ENCODE measurements at regions not wholly inside any gene's neighbourhood (a gene's known extent, or its start where the extent isn't known, plus 50 kb on each side); places are given as distances from the start of the nearest gene placed in this dataset.

DNA sequence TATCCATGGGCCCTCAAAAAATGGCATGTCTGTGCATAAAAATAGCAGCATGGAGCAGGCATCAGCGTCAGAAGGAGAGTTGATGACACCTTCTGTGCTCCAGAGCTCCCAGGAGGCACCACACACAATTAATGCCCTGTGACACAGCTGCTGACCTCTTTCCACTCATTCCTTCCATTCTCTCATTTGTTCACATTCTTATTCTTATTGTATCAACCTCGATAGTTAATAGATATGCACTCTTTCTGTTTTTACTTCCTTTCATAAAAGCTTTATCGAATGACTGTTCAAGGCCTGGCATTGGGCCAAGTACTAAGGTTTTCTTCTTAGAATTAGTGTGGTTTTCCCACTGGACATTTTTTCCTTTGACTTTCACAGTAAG lies 266.0 kb upstream of the MTNR1B start:
- in situ Hi-C loops (cut with MboI; ENCODE audit: low pct_unique_long_range_greater_than_20kb, low sequenced_read_pairs), result no loop called here
- DNase-seq, result no peak

DNA sequence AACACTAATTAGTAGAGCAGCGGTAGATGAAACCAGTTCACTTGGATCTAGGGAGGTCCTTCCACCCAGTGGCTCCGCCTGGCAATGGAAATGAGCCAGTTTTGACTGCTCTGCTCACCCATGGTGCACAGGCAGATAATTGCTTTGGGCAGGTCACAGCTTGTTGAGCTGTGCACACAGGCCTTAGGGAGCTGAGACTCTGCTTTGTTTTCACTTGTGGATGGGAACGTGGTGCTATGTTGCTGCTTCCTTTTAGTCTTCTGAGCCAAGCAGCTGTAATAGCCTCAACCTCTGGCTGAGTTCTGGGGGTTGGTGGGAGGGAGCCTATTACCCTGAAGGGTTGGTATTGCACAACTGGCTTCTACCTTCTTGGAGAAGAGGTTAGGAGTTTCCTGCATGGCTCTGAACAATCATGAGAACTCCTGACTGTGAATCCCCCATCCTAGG lies 262.3 kb upstream of the MTNR1B start:
- in situ Hi-C loops (cut with MboI; ENCODE audit: low pct_unique_long_range_greater_than_20kb, low sequenced_read_pairs), result no loop called here
- DNase-seq, result no peak

DNA sequence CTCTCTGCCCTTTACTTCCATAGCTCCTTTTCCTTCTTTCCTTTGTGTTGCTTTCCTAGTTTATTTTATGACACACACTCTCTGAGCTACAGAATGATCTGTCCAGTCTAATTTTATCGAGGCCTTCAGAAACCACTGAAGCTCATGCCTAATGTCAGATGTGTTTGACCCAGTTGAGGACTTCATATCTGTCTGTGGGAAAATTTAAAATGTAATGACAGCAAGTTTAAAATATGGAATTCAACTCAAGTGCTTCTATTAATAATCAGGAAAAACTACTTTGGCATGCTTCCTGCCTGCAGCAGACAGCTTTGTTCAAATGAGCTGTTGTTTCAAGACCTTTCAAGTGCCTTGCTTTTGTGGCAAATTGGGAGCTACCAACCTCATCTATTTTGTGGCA lies 261.8 kb upstream of the MTNR1B start:
- in situ Hi-C loops (cut with MboI; ENCODE audit: low pct_unique_long_range_greater_than_20kb, low sequenced_read_pairs), result no loop called here
- DNase-seq, result no peak

DNA sequence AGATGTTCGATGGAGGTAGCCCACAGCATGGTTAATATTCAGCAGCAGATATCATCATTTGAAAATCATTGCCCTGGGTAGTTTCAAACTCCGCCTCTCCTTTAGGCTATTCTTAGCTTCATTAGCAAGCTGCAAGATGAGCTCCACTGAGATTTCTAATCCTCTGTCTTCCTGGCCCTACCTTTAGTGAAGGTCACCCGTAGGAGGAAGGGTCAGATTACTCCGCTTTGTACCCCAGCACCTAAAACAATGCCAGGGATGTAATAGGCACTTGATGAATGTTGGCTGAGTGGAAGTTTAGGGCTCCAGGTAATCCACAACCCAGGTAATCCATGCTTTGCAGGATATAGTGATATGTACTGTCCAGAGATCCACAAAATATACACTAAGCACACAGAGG lies 260.1 kb upstream of the MTNR1B start:
- in situ Hi-C loops (cut with MboI; ENCODE audit: low pct_unique_long_range_greater_than_20kb, low sequenced_read_pairs), result no loop called here
- DNase-seq, result no peak

DNA sequence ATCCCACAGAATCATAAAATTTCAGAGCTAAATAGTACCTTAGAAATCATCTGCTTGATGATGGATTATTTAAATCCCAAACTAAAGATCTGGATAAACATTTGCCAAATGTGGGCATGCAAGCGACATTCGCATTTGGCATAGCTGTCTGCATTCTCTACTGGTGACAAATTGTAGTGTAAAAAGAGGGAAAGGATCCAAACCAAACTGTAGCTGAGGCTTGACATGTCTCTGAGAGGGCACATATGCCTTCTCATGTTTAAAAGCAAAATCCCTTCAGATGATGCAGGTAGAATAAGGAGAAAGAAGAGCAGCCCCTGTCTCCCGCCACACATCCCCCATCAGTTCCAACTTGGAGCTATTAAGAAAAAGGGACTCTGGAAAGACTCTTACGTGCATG lies 257.5 kb upstream of the MTNR1B start:
- no peak for DNase-seq
- in situ Hi-C loops (cut with MboI; ENCODE audit: low pct_unique_long_range_greater_than_20kb, low sequenced_read_pairs), result no loop called here

DNA sequence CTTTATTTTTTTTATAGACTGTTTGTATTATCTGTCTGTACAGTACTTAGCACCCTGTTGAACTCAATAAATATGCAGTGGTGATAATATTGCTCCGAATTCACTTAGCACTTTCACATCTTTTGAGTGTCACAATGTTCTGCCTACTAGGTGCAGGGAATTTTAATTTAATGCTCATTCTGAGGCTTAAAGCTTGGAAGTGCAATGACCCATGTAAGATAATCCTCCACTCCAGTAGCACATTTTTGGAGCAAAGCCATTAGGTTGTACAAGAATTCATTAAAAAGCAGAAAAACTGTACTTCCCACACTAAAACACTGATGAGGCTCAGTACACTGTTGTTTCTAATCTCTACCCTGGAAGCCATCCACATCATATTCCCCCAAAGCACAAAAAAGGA lies 255.3 kb upstream of the MTNR1B start:
- DNase-seq, result no peak
- in situ Hi-C loops (cut with MboI; ENCODE audit: low pct_unique_long_range_greater_than_20kb, low sequenced_read_pairs), result no loop called here

DNA sequence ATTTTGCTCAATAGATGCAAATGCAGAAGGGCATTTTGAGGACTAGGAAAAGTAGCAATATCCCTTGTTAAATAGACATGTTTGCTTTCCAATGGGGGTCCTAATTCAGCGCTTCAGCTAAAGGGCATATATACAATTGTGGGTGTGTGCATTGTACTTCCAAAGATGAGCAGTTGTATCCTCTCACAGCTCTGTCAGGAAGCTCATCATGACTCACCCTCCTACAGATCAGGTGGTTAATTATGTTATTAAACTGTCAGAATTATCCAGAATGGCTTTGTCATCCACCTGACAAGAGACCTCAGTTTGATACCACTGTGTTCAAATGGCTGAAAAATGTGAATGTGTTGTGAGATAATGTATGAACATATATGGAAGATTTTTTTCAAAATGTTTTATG lies 252.2 kb upstream of the MTNR1B start:
- no peak for DNase-seq
- in situ Hi-C loops (cut with MboI; ENCODE audit: low pct_unique_long_range_greater_than_20kb, low sequenced_read_pairs), result no loop called here

DNA sequence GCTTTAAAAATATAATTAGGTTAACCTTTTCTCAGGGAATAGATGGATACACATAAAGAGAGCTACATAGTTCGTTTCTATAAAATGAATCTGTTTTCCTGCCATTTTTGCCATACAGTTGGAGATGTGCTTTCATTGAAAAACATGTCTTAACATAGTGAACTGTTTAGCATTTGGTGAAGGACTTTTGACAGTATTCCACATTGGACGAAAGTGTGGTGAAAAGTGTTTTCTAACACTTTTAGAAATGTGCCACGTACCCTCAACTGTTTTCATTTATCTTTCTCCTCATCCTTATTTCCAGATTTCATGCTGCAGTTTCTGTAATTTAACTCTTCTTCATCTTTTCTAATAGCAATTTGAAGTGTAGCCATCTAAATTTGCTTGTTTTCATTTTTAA lies 249.1 kb upstream of the MTNR1B start:
- in situ Hi-C loops (cut with MboI; ENCODE audit: low pct_unique_long_range_greater_than_20kb, low sequenced_read_pairs), result no loop called here
- no peak for DNase-seq

DNA sequence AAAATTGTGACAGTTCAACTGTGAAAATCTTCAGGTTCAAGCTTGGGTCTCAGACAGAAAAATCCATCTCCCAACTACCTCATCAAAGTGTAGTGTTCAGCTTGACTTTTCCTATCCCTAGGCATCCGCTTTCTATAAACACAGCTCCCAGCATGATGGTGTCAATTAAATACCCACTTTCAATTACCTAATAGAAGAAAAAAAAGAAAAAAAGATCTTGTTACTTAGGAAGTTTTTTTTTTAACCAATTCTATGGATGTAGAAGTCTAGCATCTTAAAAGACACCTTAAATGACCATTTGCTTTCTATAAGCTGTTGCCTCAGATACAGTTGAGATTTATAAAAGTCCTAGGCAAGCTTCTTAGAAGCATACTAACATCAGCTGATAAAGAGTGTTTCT lies 244.1 kb upstream of the MTNR1B start:
- in situ Hi-C loops (cut with MboI; ENCODE audit: low pct_unique_long_range_greater_than_20kb, low sequenced_read_pairs), result no loop called here
- DNase-seq, result no peak

DNA sequence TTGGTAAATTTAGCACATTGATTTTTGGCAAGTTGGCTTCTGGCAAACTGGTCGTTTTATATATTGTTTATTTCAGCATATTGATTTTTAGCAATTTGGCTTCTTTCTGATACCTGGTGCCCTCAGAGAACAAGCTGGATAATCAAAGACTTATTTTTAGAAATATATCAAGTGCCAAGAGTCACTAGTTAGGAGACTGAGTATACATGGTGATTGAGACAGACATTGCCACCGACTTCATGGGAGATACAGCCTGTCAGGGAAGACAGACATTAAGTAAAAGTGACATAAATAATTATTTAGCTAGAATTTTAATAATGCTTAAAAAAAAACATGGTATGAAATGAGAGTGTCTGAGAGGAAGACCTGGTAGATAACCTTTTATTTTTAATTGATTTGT lies 242.3 kb upstream of the MTNR1B start:
- DNase-seq, result no peak
- in situ Hi-C loops (cut with MboI; ENCODE audit: low pct_unique_long_range_greater_than_20kb, low sequenced_read_pairs), result no loop called here

DNA sequence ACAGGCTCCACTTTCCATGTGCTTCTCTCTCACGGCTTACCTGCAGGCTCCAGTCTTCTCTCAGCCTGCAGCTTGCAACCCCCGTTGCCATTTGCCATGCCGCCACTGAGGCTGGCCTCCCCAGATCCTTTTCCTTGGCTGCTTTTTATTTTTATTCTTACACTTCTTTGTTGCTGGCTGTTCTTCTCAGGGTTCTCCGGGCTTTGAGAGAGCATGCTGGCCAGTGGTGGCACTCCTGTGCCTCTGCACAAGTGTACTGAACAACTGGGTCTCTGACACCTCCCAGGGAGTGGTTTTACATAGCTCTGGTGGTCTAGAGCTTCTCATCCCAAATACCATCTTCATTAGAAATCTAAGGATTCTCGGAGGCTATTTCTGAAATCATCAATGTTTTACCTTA lies 241.7 kb upstream of the MTNR1B start:
- DNase-seq, result no peak
- in situ Hi-C loops (cut with MboI; ENCODE audit: low pct_unique_long_range_greater_than_20kb, low sequenced_read_pairs), result no loop called here

DNA sequence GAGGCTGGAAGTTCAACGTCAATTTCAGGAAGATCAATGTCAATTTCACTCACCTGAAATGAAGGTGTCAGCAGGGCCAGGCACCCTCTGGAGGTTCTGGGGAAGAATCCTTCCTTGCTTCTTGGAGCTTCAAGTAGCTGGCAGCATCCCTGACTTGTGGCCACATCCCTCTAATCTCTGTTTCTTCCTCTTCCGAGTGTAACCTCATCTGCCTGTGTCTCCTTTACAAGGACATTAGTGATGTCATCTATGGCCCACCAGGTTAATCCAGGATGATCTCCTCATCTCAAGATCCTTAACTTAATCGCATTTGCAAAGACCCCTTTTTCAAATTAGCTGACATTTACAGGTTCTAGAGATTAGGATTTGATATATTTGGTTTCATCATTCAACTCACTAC lies 240.8 kb upstream of the MTNR1B start:
- in situ Hi-C loops (cut with MboI; ENCODE audit: low pct_unique_long_range_greater_than_20kb, low sequenced_read_pairs), result no loop called here
- DNase-seq, result no peak

DNA sequence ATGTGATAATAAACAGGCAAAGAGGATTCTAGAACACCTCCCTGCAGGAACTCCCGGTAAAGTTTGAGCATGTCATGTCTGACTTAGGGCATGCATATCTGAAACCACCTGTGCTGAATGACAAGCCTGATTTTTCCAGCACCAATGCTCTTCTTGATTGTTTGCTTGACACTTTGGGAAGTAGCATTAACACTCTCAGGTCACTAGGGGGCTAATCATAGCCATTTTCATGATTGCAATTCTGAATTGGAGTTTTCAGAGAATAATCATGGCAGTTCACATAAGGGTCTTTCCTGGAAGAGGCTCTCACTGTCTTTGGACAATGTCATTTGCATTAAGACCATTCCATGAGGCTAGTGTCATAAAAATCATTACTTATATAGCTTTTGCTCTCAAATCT lies 234.4 kb upstream of the MTNR1B start:
- in situ Hi-C loops (cut with MboI; ENCODE audit: low pct_unique_long_range_greater_than_20kb, low sequenced_read_pairs), result no loop called here
- DNase-seq, result peak; percentile 1

DNA sequence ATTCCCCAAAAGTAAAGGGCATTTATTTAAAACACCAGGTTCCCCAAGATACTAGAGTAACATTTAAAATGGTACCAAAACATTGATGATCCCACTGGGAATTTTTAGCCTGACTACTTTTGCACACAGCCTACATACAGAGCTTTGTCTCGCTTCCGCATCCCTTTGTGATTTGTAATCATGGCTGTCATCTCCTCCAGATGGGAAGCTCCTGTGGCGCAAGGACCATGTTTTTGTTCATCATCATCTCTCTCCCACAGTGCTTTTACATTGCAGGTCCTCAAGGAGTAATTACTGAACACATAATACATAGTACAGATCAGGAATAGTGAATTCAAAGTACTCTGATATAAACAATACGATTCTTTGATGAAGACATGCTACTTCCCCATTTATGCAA lies 231.2 kb upstream of the MTNR1B start:
- no peak for DNase-seq
- in situ Hi-C loops (cut with MboI; ENCODE audit: low pct_unique_long_range_greater_than_20kb, low sequenced_read_pairs), result no loop called here

DNA sequence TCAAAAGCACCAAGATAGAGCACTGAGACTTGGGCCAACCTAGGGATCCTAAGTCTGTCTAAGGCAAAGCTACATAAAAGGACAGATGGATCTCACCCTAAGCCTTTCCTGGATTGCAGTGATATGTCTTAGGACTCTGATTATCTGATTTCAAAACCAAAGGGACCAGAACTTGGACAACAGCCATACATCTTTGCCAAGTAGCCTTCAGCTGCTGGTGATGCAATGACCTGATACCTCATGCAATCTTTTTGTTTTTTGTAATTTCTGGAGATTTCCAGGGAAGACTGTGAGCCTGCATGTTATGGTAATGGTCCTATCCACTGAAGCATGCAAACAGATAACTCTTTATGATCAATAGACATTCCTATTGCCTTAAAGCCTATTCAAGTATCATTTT lies 230.4 kb upstream of the MTNR1B start:
- in situ Hi-C loops (cut with MboI; ENCODE audit: low pct_unique_long_range_greater_than_20kb, low sequenced_read_pairs), result no loop called here
- DNase-seq, result no peak

DNA sequence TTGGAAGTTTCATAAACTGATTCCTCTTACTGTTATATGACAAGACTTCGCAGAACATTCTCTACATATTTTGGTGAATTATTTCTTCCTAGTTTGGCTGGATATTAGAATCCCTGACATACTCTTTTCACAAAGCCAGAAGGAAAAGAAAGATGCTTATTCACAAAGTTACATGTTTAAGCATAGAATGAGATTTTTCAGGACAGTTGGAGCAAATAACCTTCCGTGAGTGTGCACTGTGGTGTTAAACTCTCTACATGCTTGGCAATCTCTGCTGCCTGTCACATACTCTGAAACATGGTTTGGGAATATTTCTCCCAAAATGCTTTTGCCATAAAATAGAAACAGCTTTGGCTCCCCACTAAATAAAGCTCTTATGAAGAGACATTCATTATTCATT lies 230.0 kb upstream of the MTNR1B start:
- DNase-seq, result no peak
- in situ Hi-C loops (cut with MboI; ENCODE audit: low pct_unique_long_range_greater_than_20kb, low sequenced_read_pairs), result no loop called here

DNA sequence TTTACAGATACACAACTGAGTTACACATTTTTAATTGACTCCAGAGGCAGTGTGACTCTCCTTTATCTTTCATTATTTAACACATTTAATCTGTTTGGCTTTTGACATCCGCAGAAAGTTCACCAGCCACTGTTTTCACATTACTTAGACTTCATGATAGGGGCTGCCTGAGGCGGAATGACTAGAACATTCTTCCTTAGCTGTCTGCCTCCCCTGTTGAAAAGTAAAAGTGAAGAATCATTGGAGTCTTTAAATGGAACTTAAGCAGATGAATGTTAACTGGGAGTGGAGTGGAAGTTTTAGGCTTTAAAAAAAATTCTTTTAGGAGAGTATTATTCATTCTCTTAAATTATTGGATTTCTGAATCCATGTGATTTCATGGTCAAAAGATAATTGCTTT lies 229.2 kb upstream of the MTNR1B start:
- in situ Hi-C loops (cut with MboI; ENCODE audit: low pct_unique_long_range_greater_than_20kb, low sequenced_read_pairs), result no loop called here
- no peak for DNase-seq

DNA sequence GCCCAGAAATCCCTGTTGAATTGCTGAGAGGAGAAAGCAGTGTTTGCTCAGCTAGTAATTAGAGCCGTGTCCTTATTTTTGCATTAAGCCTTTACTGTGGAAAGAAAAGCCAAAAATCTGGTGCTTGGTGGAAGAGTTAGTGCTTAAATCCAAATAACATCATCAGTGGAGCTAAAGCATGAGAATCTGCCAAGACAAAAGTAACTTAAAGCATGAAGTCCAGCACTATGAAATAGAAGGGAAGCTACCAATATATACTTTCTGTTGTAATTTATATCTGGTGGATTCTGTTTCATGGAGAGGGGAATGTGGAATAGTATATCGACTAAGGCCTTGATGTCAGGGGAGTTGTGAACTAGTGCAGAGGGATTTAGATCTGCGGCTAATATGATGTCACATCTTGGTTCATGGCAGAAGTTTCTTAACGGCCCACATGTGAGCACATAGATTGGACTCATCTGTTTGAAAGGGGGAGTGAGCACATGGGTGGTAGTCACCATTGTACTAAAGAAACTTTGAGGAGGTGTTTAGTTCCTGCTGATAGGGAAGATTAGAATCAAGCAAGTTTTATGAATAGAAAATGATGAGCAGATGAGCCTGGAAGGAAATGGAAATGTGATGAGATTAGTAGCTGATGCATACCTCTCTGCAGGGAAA lies 224.4 kb upstream of the MTNR1B start:
- no peak for DNase-seq
- in situ Hi-C loops (cut with MboI; ENCODE audit: low pct_unique_long_range_greater_than_20kb, low sequenced_read_pairs), result no loop called here

DNA sequence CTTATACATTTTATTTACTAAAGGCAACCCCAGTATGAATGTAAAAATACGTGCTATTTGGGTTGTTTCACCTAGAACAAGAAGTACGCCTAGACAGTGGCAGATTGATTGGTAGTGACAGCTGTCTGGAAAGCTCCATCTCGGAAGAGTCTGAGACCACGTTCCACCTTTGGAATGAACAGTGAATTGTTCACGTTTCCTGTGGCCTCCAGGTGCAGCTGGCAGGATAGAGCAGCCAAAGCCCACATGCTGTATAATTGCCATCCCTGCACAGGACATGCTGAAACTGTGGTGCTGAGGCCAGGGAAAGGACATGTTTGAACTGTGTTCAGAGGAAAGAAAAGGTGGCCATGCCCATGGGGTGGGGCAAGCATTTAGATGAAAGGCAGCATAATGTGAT lies 218.7 kb upstream of the MTNR1B start:
- no peak for DNase-seq
- in situ Hi-C loops (cut with MboI; ENCODE audit: low pct_unique_long_range_greater_than_20kb, low sequenced_read_pairs), result no loop called here

DNA sequence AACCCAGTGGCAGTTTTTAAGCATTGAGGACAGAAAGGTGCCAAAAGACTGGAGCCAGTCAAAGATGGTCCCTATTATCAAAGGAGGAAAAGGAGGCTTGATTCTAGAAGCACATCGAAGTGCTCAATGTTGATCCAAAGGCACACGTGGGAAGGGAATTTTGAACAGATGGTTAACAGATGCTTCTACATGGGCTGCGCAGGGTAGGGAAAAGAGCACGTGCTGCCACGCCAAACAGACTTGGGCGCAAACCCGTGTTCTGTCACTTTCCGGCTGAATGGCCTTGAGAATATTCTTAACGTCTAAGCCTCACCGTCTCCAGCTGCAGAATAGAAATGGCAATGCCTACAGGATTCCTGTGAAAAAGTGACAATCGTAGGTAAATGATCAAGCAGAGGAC lies 217.9 kb upstream of the MTNR1B start:
- in situ Hi-C loops (cut with MboI; ENCODE audit: low pct_unique_long_range_greater_than_20kb, low sequenced_read_pairs), result no loop called here
- DNase-seq, result no peak

DNA sequence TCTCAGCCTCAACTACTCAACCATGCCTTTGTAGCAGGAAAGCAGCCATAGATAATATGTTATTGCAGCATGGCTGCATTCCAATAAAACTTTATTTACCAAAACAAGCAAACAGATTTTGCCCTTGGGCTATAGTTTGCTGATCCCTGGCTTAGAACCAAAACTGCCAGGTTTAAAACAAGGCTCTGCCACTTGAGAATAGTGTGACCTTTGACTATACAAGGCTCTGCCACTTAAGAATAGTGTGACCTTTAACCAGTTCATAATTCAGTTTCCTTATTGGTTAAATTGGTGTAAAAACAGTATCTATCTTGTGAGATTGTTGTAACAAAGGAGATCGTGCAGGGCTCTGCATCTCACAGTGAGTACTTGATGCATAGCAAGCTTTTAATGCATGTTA lies 217.3 kb upstream of the MTNR1B start:
- in situ Hi-C loops (cut with MboI; ENCODE audit: low pct_unique_long_range_greater_than_20kb, low sequenced_read_pairs), result no loop called here
- DNase-seq, result no peak

DNA sequence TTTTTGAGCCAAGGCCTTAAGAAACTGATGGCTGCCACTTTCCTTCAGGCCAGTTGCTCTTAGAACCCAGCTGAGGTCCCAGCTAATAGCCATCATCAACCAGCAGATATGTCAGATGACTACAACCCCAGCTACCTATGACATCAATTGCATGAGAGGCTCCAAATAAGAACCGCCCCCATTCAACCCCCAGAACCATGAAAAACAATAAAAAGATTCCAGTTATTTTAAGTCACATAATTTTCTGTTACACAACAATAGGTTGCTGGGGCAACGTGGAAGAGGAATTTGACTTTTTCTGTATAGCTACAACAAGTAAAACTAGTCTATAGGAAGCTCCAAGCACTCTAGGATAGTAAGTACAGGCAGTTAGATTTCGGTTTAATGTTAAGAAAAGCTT lies 216.3 kb upstream of the MTNR1B start:
- in situ Hi-C loops (cut with MboI; ENCODE audit: low pct_unique_long_range_greater_than_20kb, low sequenced_read_pairs), result no loop called here

More for the DNA sequence above, 216.3 kb upstream of the MTNR1B start:
- DNase-seq, result no peak

Data from KBM-7 (cell line).